ENCODE measurements at regions not wholly inside any gene's neighbourhood (a gene's known extent, or its start where the extent isn't known, plus 50 kb on each side); places are given as distances from the start of the nearest gene placed in this dataset.
"Not testable (repeated sequence)": the region's sequence is repeated elsewhere in the genome, so short reads cannot be mapped to it uniquely, and the experiment has no call there.

- not testable (repeated sequence) for DNase-seq
These were observed 198.2 kb upstream of the APCDD1 start for GRCh38 chr18:10256276-10256675.

- no peak for DNase-seq
These were observed 195.5 kb upstream of the APCDD1 start for GRCh38 chr18:10258836-10259474.

GRCh38 chr18:10259901-10260300, 194.5 kb upstream of the APCDD1 start:
- no peak for DNase-seq

- DNase-seq: no peak
These were observed 192.8 kb upstream of the APCDD1 start for GRCh38 chr18:10261344-10262276.

DNA sequence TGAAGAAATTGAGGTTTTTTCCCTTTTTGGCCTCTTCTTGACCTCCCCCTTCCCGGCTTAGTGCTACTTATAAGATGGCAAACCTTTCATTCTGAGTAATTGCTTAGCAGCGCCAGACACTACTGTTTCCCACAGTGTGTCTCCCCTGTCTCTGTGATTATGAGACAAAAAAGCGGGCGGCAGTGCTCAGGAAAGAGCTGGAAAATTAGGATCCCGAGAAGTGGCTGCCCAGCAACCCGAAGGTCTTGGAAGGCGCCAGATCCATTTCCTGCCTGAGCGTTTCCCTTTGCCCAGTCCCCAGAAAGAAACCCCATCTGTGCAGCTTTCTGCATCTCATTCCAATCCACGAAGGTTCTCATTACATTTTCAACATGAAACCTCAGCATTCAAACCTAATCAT, 191.9 kb upstream of the APCDD1 start:
- DNase-seq: no peak

DNA sequence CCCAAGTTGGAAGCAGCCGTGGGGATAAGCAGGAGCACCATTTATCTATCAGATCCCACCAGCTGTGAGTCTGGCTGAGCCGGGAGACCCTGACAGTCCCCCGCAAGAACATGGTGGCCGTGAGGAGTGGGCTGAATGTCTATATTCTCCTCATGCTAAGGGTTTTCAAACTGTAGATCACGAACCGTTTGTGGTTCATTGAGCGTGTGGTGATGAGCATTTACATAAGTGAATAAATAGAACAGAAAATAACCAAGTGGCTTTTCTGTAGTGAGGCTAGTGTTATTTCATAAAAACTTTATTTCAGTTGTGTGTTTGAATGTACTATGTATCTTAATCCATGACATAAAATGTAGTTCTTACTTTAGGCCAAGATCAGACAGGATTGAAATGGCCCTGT, 190.2 kb upstream of the APCDD1 start:
- no peak for DNase-seq

GRCh38 chr18:10265560-10266333, 188.7 kb upstream of the APCDD1 start:
- no peak for DNase-seq

GRCh38 chr18:10266334-10266590, 188.2 kb upstream of the APCDD1 start:
- DNase-seq: no peak

GRCh38 chr18:10269261-10269660, 185.2 kb upstream of the APCDD1 start:
- no peak for DNase-seq

- DNase-seq: no peak
These were observed 184.3 kb upstream of the APCDD1 start for GRCh38 chr18:10270151-10270571.

DNA sequence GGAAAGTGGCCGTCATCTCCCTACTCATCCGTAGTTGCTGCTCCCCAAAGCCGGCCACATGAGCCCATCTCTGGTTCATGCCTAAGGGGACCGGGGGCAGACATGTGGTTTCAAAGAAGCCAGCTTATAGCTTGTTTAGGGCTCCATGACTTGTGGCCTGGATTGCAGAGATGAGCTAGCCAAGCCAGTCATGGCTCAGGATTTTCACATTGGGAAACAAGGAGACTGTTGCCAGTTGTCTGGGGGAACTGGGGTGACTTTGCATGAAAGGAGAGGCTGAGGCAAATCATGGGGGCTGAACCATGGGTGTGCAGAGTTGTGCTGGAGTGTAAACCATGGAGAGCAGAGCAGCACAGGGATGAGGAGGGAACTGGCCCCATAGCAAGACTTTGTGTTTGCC, 183.0 kb upstream of the APCDD1 start:
- DNase-seq: no peak

- DNase-seq: peak; percentile 21
These were observed 180.1 kb upstream of the APCDD1 start for GRCh38 chr18:10274301-10274700.

DNA sequence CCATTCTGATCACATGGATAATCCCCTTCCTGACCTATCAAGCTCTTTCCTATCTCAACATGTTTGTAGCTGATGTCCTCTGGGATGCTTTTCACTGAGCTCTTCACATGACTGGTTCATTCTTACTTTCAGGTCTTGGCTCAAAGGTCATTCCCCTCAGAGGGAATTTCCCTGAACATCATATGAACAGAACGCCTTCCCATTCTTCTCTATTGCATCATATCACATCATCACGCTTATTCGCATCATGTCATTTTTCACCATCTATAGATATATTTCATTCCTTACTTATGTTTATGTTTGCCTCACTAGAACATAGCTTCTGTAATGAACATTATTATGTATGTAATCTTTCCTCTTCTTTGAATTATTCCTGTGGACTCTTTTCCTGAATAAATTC, 178.9 kb upstream of the APCDD1 start:
- DNase-seq: no peak

- DNase-seq: no peak
These were observed 176.2 kb upstream of the APCDD1 start for GRCh38 chr18:10278265-10278664.

DNA sequence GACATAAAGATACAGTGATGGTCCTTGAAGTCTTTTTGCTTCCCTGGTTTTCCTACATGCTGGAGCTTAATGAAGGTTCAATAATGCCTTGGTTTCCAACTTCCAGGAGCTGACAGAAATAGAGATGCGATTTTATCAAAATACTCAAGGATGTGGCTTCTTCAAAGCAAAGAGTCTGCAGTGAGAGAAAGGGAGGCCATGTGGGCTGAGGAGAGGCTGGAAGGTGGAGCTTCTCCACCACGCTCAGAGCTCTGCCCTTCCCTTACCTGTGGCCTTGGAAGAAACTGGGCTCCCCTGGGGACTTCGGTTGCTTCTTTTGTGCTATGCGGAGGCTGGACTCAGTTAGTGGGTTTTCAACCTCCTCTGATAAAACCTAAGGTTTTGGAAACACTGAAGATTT, 175.0 kb upstream of the APCDD1 start:
- no peak for DNase-seq

GRCh38 chr18:10279905-10280644, 174.4 kb upstream of the APCDD1 start:
- no peak for DNase-seq

DNA sequence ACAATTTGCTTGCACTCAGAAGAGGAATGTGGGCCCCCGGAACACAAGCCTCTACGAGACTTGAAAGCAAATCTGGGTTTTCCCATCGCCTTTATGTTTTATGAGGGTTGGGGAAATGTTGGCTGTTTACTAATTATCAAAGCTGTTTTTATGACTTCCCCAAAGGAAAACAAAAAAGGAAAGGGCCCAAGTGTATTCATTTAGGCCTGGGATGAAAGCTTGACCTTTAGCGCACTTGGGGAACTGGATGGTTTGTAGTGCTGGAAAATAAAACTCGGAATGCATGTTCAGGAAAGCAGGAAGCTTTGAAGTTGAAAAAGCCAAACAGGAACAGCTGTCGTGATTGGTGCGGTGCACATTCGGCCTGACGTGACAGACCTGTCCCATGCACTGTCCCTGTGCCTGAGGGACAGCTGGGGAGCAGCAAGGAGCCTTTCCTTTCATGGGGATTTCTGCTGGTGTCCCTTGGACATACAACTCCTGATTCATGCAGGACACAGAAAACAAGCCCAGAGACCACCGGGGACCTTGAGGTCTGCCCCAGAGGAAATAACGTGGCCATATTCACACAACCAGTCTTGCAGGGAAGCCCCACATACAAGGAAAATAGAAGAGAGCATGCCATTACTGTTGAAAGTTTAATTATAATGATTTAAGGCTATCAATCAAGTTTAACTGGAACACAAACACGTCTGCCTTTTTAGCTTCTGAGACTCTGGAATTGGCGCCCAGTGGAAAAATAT, 169.7 kb upstream of the APCDD1 start:
- DNase-seq: no peak

- no peak for DNase-seq
These were observed 169.2 kb upstream of the APCDD1 start for GRCh38 chr18:10285283-10285640.

- no peak for DNase-seq
These were observed 167.8 kb upstream of the APCDD1 start for GRCh38 chr18:10286580-10287150.

- DNase-seq: no peak
These were observed 165.2 kb upstream of the APCDD1 start for GRCh38 chr18:10289251-10289650.

DNA sequence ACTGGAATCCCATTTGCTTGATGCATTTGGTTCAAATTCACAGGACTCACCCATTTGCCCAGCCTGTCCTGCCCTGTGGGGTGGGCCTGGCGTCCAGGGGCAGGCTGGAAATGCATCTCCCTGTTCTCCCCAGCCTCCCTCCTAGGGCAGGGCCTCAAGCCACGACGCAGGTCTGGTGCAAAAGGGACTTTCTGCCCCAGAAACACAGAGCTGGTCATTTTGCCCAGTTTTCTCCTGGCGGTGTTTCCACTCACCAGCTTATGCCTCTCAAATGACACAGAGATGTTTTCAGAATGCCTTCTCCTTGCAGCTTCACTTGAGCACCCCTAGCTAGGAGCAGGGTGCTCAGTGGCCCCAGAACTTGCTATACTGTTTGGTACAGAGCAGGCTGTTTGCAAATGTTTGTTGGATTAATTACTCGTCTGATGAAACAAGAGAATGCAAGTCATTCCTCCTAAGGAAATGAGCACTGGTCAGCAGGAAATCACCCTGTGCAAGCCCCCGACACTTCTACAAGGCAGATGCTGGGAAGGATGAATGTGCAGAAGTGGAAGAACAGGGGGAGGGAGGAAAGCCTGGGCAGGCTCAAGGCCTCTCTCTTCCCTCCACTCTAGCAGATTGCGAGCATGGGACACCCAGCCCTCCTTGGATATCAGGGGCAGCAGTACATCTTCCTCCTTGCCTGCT, 164.3 kb upstream of the APCDD1 start:
- no peak for DNase-seq
